Stimulated activated memory B cell treated with anti-CD40 and anti-IgM and Interleukin-4, amounts not matched to agents 10 μg/mL and 1 μg/mL and 100 μg/mL, for 72 hours (primary cell): ENCODE measurements at regions not wholly inside any gene's neighbourhood (a gene's known extent, or its start where the extent isn't known, plus 50 kb on each side); places are given as distances from the start of the nearest gene placed in this dataset.
"Not testable (repeated sequence)": the region's sequence is repeated elsewhere in the genome, so short reads cannot be mapped to it uniquely, and the experiment has no call there.

Experiments
- ATAC-seq: fragments of 150-1000 bp; cut with Tn5 transposase; 2 replicates; pipeline ENCODE4 v1.10.0; 2021
- H3K27ac Mint-ChIP-seq: one replicate; pipeline ENCODE4 v1.8.0; 2022; ENCODE audit warnings: mild to moderate bottlenecking, mixed read lengths
- H3K27me3 Mint-ChIP-seq: one replicate; pipeline ENCODE4 v1.8.0; 2022; ENCODE audit warnings: mixed read lengths
- H3K36me3 Mint-ChIP-seq: one replicate; pipeline ENCODE4 v1.8.0; 2022; ENCODE audit warnings: mixed read lengths
- H3K4me1 Mint-ChIP-seq: one replicate; pipeline ENCODE4 v1.8.0; 2022; ENCODE audit warnings: mixed read lengths
- H3K4me3 Mint-ChIP-seq: one replicate; pipeline ENCODE4 v1.8.0; 2022; ENCODE audit warnings: mild to moderate bottlenecking, moderate library complexity, mixed read lengths
- H3K9me3 Mint-ChIP-seq: one replicate; pipeline ENCODE4 v1.8.0; 2022; ENCODE audit warnings: mixed read lengths

DNA sequence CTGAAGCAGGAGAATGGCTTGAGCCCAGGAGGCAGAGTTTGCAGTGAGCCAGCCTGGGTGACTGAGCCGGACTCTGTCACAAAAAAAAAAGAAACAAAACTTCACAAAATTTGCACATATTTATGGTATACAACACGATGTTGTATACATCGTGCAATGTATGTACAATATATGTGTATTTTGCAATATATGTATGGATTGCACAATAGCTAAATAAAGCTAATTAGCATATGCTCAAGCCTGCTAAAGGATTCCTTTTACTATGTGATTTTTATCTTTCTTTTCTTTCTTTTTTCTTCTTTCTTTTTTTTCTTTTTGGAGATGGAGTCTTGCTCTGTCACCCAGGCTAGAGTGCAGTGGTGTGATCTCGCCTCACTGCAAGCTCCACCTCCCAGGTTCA lies 368.0 kb upstream of the FAM98A start:
- no peaks in the 10 kb centered on the region for H3K9me3 Mint-ChIP-seq
- H3K27ac Mint-ChIP-seq: no peak overlapping the region
- no peak for ATAC-seq
- no peaks in the 10 kb centered on the region for H3K36me3 Mint-ChIP-seq
- no peaks in the 10 kb centered on the region for H3K27me3 Mint-ChIP-seq
- no peaks in the 10 kb centered on the region for H3K4me1 Mint-ChIP-seq
- no peak overlapping the region for H3K4me3 Mint-ChIP-seq

DNA sequence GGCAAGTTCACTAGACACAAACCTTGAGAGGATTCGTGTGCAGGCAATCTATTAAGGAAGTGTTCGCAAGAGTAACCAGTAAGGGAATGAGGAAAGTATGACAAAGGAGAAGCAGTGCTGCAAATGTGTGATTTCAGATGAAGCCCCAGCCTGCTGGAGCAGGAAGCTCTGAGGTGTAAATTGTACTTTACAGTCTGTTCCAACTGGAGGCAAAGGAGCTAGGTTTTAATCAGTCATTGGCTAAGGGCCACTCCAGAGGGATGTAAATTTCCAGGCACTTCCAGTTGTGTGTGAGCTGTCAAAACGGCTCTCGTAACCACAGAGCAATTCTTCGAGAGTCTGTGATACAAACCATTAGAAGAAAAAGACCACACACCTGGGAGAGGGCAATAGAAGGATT lies 359.5 kb upstream of the FAM98A start:
- Mint-ChIP-seq H3K9me3 (no peaks in the 10 kb centered on the region), H3K27me3 (no peaks in the 10 kb centered on the region), H3K4me1 (no peaks in the 10 kb centered on the region), H3K4me3 (no peak overlapping the region), H3K36me3 (no peaks in the 10 kb centered on the region), H3K27ac (no peak overlapping the region)
- ATAC-seq: no peak

DNA sequence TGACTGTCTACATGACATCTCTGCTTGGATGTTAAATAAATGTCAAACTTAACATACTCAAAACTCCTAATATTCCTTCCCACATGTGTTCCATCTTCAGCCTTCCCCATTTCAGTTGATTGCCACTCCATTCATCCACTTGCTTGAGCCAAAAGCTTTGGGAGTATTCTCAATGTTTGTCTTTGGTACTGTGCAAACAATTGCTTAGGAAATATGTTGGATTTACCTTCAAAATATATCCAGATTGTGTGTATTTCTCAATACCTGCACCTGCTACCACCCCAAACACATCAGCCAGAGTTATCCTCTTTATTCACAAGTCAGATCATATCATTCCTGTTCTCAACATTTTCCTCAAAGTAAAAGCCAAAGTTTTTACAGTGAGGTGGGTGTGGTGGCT lies 350.3 kb upstream of the FAM98A start:
- ATAC-seq: no peak
- Mint-ChIP-seq H3K4me1 (no peaks in the 10 kb centered on the region), H3K36me3 (no peaks in the 10 kb centered on the region), H3K27me3 (no peaks in the 10 kb centered on the region), H3K9me3 (peaks cover 3% of the 10 kb centered on the region), H3K27ac (no peak overlapping the region), H3K4me3 (no peak overlapping the region)

DNA sequence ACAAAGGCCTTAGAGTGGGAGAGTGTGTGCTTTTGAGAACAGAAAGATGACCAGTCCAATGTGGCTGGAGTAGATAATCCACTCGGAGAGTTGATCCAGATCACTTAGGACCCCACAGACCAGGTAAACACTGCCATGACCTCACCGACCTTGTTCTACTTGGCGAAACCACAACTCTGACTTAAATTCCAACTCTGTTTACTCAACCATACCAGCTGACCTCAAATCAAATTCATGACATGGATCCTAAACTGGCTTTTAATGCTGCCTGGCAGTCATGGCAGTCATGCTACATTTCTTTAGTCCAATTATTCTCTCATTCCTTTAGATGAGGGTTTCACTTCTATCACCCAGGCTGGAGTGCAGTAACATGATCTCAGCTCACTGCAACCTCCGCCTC lies 347.1 kb upstream of the FAM98A start:
- peaks cover 3% of the 10 kb centered on the region for H3K9me3 Mint-ChIP-seq
- no peak overlapping the region for H3K27ac Mint-ChIP-seq
- ATAC-seq: no peak
- no peaks in the 10 kb centered on the region for H3K27me3 Mint-ChIP-seq
- H3K4me1 Mint-ChIP-seq: no peaks in the 10 kb centered on the region
- H3K4me3 Mint-ChIP-seq: no peak overlapping the region
- H3K36me3 Mint-ChIP-seq: no peaks in the 10 kb centered on the region

DNA sequence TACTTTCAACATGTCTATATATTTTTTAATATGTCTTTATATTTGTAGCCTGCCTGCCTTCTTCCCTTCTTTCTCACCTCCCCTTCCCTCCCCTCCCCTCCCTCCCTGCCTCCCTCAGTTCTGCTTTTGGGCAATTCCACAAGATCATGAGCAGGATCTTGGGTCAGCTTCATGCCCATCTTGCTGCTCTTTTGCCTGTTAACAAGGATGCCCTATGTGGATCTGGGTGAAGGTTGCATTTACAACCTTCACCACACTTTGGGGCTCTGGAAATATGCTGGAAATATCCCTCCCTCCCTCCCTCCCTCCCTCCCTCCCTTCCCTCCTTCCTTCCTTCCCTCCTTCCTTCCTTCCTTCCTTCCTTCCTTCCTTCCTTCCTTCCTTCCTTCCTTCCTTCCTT lies 334.1 kb upstream of the FAM98A start:
- H3K4me3 Mint-ChIP-seq: no peak overlapping the region
- no peaks in the 10 kb centered on the region for H3K36me3 Mint-ChIP-seq
- H3K4me1 Mint-ChIP-seq: no peaks in the 10 kb centered on the region
- no peak for ATAC-seq
- no peaks in the 10 kb centered on the region for H3K27me3 Mint-ChIP-seq
- H3K27ac Mint-ChIP-seq: no peak overlapping the region
- H3K9me3 Mint-ChIP-seq: no peaks in the 10 kb centered on the region

DNA sequence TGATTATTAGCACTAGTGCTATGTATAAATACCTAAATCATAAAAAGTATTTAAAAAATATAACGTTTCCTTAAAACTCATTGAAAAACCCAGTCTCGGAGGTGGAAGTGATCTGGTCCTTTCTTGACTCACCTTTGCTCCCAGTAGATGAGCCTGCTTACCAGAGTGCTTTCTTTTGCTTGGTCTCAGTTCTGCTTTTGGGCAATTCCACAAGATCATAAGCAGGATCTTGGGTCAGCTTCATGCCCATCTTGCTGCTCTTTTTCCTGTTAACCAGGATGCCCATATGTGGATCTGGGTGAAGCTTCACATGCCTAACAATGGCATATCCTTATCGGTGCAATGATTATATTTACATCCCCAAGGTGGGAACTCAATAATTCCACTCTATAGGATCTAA lies 332.1 kb upstream of the FAM98A start:
- H3K36me3 Mint-ChIP-seq: no peaks in the 10 kb centered on the region
- H3K27me3 Mint-ChIP-seq: no peaks in the 10 kb centered on the region
- no peaks in the 10 kb centered on the region for H3K9me3 Mint-ChIP-seq
- H3K27ac Mint-ChIP-seq: no peak overlapping the region
- no peak overlapping the region for H3K4me3 Mint-ChIP-seq
- no peak for ATAC-seq
- no peaks in the 10 kb centered on the region for H3K4me1 Mint-ChIP-seq

DNA sequence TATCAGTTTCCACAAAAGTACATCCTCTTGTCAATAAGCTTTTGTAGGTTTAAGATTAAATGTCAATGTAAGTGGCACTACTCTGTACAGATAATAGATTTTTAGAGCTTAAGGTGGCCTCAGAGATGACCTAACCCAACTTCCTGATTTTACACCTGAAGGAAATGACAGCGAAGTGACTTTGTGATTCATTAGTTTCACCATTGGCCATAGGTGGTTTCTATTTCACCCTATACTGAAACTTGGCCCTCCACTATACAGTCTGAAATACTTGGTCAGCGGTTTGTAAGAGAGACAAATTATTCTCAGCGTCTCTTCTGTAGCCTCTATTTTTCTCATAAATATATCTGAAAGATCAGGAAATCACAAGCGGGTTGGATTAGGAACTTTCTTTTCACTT lies 330.4 kb upstream of the FAM98A start:
- Mint-ChIP-seq H3K27ac (no peak overlapping the region), H3K36me3 (no peaks in the 10 kb centered on the region), H3K4me3 (no peak overlapping the region), H3K27me3 (no peaks in the 10 kb centered on the region), H3K4me1 (no peaks in the 10 kb centered on the region), H3K9me3 (no peaks in the 10 kb centered on the region)
- no peak for ATAC-seq

DNA sequence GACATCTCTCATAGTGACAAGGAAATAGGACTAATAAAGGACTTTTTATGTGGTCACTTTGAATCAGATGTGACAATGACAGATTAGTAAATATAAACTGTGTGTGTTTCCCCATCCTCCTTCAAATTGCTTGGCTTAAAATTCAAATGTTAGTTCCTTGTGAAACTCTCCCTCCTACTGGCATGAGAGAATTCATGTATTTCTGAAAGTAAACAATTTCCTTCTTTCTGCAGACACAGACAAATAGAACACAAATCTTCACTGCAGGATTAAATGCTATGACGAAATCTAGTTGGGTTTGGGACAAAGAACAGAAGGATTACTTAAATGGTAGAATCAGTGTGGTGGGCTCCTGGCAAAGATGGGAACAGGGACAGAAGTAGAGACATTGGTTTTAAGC lies 328.7 kb upstream of the FAM98A start:
- no peak for ATAC-seq
- no peak overlapping the region for H3K27ac Mint-ChIP-seq
- no peaks in the 10 kb centered on the region for H3K4me1 Mint-ChIP-seq
- H3K27me3 Mint-ChIP-seq: no peaks in the 10 kb centered on the region
- no peak overlapping the region for H3K4me3 Mint-ChIP-seq
- no peaks in the 10 kb centered on the region for H3K9me3 Mint-ChIP-seq
- H3K36me3 Mint-ChIP-seq: no peaks in the 10 kb centered on the region

DNA sequence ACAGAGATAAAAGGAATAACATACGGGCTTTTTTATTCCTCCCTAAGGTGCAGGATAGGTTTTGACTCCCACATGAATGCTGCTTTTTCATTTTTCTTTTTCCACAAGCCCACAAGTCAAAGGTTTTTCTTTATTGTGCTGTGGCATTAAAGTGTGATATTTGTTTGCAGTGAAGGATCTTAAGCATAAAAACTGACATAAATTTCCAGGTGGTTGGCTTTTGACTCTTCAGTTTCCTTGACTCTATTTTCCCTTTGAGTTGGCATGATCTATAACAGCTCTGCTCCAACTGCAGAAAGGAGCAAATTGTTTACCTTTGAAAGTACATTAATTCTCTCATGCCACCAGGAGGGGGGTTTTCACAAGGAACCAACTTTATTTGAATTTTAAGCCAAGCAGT lies 326.2 kb upstream of the FAM98A start:
- Mint-ChIP-seq H3K36me3 (no peaks in the 10 kb centered on the region), H3K4me3 (no peak overlapping the region), H3K27me3 (no peaks in the 10 kb centered on the region), H3K27ac (no peak overlapping the region), H3K4me1 (no peaks in the 10 kb centered on the region), H3K9me3 (no peaks in the 10 kb centered on the region)
- ATAC-seq: no peak

DNA sequence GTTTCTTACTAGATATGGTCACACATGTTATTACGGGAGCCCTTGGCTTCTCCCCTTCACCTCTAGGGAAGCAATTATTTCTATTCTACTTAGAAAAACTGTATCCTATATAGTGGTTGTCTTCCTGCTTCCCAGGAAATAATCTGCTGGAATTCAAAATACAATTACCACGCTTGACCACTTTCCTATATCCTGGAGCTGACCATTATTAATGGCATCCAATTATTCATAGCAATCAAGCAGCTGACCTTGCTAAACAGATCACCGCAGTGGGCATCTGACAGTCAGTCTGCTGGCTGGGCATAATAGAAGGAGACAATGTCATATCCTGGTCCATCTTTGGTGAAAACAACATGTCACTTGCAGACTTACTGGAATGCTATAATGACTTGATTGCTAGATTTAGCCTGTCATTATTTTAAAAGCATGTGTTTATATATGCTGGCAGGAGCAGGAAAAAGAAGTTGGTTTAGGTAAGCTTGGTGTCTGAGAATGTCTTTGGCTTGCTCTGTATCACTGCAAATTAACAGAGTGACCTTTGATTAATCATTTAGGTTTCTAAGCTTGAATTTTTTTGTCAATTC lies 325.6 kb upstream of the FAM98A start:
- Mint-ChIP-seq H3K27me3 (no peaks in the 10 kb centered on the region), H3K4me1 (no peaks in the 10 kb centered on the region), H3K4me3 (no peak overlapping the region), H3K27ac (no peak overlapping the region), H3K9me3 (no peaks in the 10 kb centered on the region), H3K36me3 (no peaks in the 10 kb centered on the region)
- ATAC-seq: no peak

DNA sequence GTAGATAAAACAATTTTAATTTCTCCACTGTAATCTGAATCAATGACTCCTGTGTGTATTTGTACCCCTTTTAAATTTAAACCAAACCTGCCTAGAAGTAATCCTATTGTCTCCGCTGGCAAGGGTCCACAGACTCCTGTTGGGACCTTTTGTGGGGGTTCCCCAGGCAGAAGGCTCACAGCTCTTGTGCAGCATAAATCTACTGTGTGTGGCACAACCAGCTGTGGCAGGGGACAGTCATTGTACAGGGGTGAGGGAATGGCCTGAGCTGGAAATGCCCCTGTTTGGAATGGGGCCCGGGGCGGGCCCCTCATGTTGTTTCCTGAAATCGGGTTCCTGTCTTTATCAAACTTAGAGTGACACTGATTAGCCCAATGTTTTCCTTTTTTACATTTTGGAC lies 318.2 kb upstream of the FAM98A start:
- Mint-ChIP-seq H3K36me3 (no peaks in the 10 kb centered on the region), H3K9me3 (peaks cover 4% of the 10 kb centered on the region), H3K4me3 (no peak overlapping the region), H3K27me3 (no peaks in the 10 kb centered on the region), H3K27ac (no peak overlapping the region), H3K4me1 (no peaks in the 10 kb centered on the region)
- no peak for ATAC-seq

DNA sequence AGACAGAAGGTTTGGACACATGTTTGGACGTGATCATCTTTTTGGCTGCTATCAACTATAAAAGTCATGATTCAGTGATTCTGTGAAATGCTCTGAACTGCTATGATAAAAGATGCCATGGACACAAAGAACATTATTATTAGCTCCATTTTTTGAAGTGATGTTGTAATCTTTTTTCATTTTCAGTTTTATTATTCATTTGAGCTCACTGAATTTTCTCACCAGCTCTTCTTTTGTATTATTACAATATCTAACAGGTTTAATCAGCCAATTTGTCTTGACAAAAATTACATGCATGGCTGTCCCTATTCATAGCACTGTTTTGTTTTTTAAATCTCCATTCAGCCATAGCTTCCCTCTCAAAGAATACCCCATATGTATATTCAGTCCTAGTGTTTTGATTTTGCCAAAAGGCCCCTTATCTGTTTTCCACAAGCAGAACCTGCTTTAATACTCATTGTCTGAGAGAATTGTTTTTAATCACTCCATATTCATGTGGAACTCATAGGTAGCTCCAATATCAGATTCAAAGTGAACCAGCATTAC lies 314.0 kb upstream of the FAM98A start:
- Mint-ChIP-seq H3K9me3 (peaks cover 8% of the 10 kb centered on the region), H3K4me1 (no peaks in the 10 kb centered on the region), H3K27ac (no peak overlapping the region), H3K4me3 (no peak overlapping the region), H3K36me3 (no peaks in the 10 kb centered on the region), H3K27me3 (no peaks in the 10 kb centered on the region)
- no peak for ATAC-seq

DNA sequence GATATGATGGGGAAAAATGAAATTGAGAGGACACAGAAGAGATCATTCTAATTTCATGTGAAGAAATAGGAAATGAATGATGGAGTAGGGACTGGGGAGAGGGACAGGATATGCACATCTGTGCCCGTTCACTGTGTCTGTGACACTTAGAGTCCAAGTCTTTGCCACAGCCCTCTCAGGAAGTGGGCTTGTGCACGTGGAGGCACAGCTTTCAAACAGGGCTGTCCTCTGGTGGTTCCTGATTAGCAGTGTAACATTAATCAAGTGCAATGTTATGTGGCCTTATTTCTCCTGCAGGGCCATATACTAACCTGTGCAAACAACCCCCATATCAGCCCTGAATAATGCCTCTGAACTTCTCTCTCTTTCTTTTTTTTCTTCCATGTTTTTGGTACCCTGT lies 312.2 kb upstream of the FAM98A start:
- Mint-ChIP-seq H3K4me3 (no peak overlapping the region), H3K27me3 (no peaks in the 10 kb centered on the region), H3K9me3 (peaks cover 8% of the 10 kb centered on the region), H3K27ac (no peak overlapping the region), H3K36me3 (no peaks in the 10 kb centered on the region), H3K4me1 (no peaks in the 10 kb centered on the region)
- no peak for ATAC-seq

DNA sequence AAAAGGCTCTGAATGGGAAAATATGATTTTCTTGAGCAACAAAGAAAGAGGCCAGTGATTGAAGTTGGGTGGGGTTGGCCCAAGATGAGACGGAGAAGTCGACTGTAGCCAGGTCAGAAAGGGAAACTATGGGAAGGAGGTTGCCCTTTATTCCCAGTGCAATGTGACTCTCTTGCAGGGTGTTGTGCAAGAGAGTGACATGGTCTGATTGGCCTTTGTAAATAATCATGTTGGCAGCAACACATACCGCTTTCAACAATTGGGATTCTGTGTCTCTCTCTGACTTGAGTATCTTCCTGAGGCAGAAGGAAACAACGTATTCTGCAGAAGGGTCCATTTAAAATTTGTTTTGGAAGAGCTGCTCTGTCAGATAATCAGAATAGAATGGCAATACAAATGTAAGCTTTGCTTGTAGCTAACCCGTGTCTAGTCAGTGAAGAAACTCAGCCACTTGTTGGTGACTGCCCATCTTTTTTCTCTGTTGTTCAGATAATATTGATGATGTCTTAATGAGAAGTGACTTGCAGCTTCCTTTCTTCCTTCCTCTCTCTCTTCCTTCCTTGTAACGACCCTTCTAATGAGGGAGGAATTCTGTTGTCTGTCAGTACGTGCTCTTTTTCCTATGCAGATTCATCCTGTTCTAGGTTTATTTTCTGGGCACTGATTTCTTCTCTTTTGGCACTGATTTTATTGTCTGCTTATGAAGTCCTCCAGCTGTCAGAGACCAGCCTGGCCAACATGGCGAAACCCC lies 311.0 kb upstream of the FAM98A start:
- Mint-ChIP-seq H3K27ac (no peak overlapping the region), H3K36me3 (no peaks in the 10 kb centered on the region), H3K4me1 (no peaks in the 10 kb centered on the region)

DNA sequence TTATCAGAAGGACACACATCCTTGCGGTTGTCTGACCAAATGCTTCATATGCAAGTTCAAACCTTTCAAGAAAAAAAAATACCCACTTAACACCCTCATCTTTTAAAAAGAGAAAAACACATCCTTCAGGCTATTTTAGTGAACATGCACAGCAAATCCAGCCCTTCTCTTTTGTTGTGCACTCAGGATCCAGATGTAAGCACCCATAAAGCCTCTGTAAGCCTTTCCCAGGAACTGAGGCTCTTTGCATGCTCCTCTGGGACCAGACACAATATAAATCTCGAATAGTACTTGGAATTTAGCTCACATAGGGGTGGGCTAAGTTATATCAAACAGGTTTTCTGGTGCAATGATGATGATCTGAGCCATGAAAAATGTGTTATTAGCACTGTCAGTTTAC lies 308.8 kb upstream of the FAM98A start:
- H3K4me1 Mint-ChIP-seq: no peaks in the 10 kb centered on the region
- no peak for ATAC-seq
- H3K4me3 Mint-ChIP-seq: no peak overlapping the region
- no peaks in the 10 kb centered on the region for H3K27me3 Mint-ChIP-seq
- peaks cover 7% of the 10 kb centered on the region for H3K9me3 Mint-ChIP-seq
- no peak overlapping the region for H3K27ac Mint-ChIP-seq
- no peaks in the 10 kb centered on the region for H3K36me3 Mint-ChIP-seq

More for the DNA sequence above, 311.0 kb upstream of the FAM98A start:
- peaks cover 8% of the 10 kb centered on the region for H3K9me3 Mint-ChIP-seq
- no peaks in the 10 kb centered on the region for H3K27me3 Mint-ChIP-seq
- no peak for ATAC-seq
- no peak overlapping the region for H3K4me3 Mint-ChIP-seq

DNA sequence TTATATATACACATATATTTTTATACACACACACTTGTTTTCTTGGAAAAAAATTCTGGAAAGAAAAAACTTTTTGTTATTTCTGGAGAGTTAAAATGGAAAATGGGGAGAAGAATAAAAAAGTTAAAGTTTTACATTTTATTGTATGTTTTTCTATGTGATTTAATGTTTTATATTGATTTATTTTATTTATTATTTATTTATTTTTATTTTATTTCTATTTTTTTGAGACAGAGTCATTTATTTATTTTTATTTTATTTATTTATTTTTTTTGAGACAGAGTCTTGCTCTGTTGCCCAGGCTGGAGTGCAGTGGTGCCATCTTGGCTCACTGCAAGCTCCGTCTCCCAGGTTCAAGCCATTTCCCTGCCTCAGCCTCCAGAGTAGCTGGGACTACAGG lies 307.0 kb upstream of the FAM98A start:
- not testable (repeated sequence) for H3K4me1 Mint-ChIP-seq, H3K36me3 Mint-ChIP-seq, H3K9me3 Mint-ChIP-seq

More for the DNA sequence above, 307.0 kb upstream of the FAM98A start:
- not testable (repeated sequence) for ATAC-seq, H3K27me3 Mint-ChIP-seq, H3K27ac Mint-ChIP-seq, H3K4me3 Mint-ChIP-seq
